ENCODE measurements at regions not wholly inside any gene's neighbourhood (a gene's known extent, or its start where the extent isn't known, plus 50 kb on each side); places are given as distances from the start of the nearest gene placed in this dataset.

- H3K27me3 ChIP-seq = no peaks in the 10 kb centered on the region
- no peaks in the 10 kb centered on the region for H3K4me1 ChIP-seq
- no peak overlapping the region for H3K4me3 ChIP-seq
- H3K9me3 ChIP-seq = peaks cover 0 to 7% of the 10 kb centered on the region in 2 donors
- TF ChIP-seq POLR2AphosphoS5 (IDR thresholded peaks at IDR 0.05) = no peak
- TF ChIP-seq, protein P1, sequence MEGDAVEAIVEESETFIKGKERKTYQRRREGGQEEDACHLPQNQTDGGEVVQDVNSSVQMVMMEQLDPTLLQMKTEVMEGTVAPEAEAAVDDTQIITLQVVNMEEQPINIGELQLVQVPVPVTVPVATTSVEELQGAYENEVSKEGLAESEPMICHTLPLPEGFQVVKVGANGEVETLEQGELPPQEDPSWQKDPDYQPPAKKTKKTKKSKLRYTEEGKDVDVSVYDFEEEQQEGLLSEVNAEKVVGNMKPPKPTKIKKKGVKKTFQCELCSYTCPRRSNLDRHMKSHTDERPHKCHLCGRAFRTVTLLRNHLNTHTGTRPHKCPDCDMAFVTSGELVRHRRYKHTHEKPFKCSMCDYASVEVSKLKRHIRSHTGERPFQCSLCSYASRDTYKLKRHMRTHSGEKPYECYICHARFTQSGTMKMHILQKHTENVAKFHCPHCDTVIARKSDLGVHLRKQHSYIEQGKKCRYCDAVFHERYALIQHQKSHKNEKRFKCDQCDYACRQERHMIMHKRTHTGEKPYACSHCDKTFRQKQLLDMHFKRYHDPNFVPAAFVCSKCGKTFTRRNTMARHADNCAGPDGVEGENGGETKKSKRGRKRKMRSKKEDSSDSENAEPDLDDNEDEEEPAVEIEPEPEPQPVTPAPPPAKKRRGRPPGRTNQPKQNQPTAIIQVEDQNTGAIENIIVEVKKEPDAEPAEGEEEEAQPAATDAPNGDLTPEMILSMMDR (IDR thresholded peaks at IDR 0.05) = no peak
- no peak for TF ChIP-seq POLR2A (IDR thresholded peaks at IDR 0.05)
- intact Hi-C loops (cut with DNase I; ENCODE audit: low total_unique reads) = no loop called here
- H3K36me3 ChIP-seq = no peaks in the 10 kb centered on the region
- DNase-seq (ENCODE audit: low spot score in 2 of 2) = no peak
- no peak overlapping the region for H3K27ac ChIP-seq
These were observed 645.2 kb downstream of the ZNF385D start for GRCh38 chr3:21105784-21106183.

DNA sequence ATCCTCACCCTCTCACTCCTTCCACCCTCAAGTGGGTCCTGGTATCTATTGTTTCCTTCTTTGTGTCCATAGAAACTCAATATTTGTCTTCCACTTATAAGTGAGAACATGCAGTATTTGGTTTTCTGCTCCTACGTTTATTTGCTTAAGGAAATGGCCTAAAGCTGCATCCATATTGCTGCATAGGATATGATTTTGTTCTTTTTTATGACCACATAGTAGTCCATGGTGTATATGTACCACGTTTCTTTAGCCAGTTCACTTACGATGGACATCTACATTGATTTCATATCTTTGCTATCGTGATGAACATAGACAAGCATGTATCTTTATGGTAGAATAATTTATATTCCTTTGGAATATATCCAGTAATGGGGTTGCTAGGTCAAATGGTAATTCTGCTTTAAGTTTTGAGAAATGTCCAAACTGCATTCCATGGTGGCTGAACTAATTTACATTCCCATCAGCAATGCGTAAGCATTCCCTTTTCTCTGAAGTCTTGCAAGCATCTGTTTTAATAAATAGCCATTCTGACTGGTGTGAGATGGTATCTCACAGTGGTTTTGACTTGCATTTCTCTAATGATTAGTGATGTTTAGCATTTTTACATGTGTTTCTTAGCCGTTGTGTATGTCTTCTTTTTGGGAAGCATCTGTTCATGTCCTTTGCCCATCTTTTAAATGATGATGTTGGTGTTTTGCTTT lies 650.2 kb downstream of the ZNF385D start:
- TF ChIP-seq, protein P1 (IDR thresholded peaks at IDR 0.05) = no peak
- TF ChIP-seq POLR2A (IDR thresholded peaks at IDR 0.05) = no peak
- TF ChIP-seq POLR2AphosphoS5 (IDR thresholded peaks at IDR 0.05) = no peak
- DNase-seq (ENCODE audit: low spot score in 2 of 2) = no peak
- intact Hi-C loops (cut with DNase I; ENCODE audit: low total_unique reads) = no loop called here
- Histone ChIP-seq H3K4me3 (no peak overlapping the region), H3K27ac (no peak overlapping the region), H3K9me3 (peaks cover 0 to 7% of the 10 kb centered on the region in 2 donors), H3K27me3 (no peaks in the 10 kb centered on the region), H3K4me1 (no peaks in the 10 kb centered on the region), H3K36me3 (no peaks in the 10 kb centered on the region)

DNA sequence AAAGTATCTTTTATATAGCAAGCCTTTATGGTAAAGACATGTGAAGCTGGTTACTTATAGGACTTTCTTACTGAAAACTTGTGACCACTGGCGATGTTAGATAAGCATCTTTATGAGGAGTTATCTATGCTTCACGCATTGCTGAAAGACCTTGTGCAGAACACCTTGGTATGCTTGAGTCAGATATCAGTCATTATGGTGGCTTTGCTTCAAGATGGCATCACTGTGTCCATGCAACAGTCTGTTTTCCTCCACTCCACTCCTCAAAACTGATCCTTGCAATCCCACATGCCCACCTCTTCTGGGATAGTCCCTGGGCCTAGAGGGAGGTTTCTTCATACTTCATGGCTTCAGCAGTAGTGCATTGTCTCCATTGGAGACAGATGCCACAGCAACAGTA lies 656.3 kb downstream of the ZNF385D start:
- Histone ChIP-seq H3K9me3 (no peaks in the 10 kb centered on the region), H3K4me1 (no peaks in the 10 kb centered on the region), H3K27me3 (no peaks in the 10 kb centered on the region), H3K4me3 (no peak overlapping the region), H3K27ac (no peak overlapping the region), H3K36me3 (no peaks in the 10 kb centered on the region)
- intact Hi-C loops (cut with DNase I; ENCODE audit: low total_unique reads) = no loop called here
- DNase-seq (ENCODE audit: low spot score in 2 of 2) = no peak
- TF ChIP-seq POLR2A (IDR thresholded peaks at IDR 0.05) (no peak), POLR2AphosphoS5 (IDR thresholded peaks at IDR 0.05) (no peak)
- TF ChIP-seq, protein P1 (IDR thresholded peaks at IDR 0.05) = no peak

GRCh38 chr3:21073561-21073960 lies 677.4 kb downstream of the ZNF385D start:
- Histone ChIP-seq H3K36me3 (no peaks in the 10 kb centered on the region), H3K27me3 (no peaks in the 10 kb centered on the region), H3K4me1 (no peaks in the 10 kb centered on the region), H3K27ac (no peak overlapping the region), H3K9me3 (no peaks in the 10 kb centered on the region), H3K4me3 (no peak overlapping the region)
- DNase-seq (ENCODE audit: low spot score in 2 of 2) = no peak
- TF ChIP-seq POLR2AphosphoS5 (IDR thresholded peaks at IDR 0.05) (no peak), POLR2A (IDR thresholded peaks at IDR 0.05) (no peak)
- TF ChIP-seq, protein P1 (IDR thresholded peaks at IDR 0.05) = no peak
- intact Hi-C loops (cut with DNase I; ENCODE audit: low total_unique reads) = no loop called here

DNA sequence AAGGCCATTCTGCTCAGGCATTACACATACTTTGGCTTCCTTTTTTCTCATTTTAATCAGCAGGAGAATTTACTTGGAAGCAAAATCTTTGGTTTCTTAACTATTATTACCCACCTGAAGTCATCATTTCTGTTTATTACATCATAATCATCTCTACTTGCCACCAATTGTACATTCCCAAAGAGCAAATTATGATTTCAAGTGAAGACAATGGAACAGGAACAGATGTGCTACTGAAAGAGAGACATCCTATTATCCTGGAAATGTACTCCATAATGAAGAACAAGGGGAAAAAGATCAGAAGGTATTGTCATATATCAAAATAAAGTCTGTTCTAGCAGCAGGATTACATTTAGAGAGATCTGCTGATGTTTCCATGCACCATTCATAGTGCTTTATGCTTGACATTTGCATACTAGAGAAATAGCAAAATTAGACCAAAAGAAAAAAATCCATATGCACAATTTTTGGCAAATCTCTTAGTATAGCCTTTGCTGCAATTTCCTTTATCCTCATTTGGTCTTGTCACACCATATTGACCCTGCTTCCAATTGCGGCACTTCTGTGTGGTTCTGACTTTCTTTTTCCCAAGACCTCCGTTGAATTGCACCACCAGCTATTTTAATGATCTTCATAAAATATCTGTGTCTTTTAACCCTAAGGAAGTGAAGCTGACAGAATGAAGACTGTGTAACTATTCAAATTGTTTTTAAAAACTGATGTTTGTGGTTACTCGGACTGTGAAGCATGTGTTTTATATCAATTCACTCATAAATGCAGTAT lies 683.8 kb downstream of the ZNF385D start:
- Histone ChIP-seq H3K4me3 (no peak overlapping the region), H3K27me3 (no peaks in the 10 kb centered on the region), H3K9me3 (no peaks in the 10 kb centered on the region), H3K36me3 (no peaks in the 10 kb centered on the region), H3K4me1 (no peaks in the 10 kb centered on the region), H3K27ac (no peak overlapping the region)
- no peak for TF ChIP-seq POLR2A (IDR thresholded peaks at IDR 0.05)
- TF ChIP-seq, protein P1 (IDR thresholded peaks at IDR 0.05) = no peak
- TF ChIP-seq POLR2AphosphoS5 (IDR thresholded peaks at IDR 0.05) = no peak
- intact Hi-C loops (cut with DNase I; ENCODE audit: low total_unique reads) = no loop called here
- no peak for DNase-seq (ENCODE audit: low spot score in 2 of 2)
